ENCODE measurements at regions not wholly inside any gene's neighbourhood (a gene's known extent, or its start where the extent isn't known, plus 50 kb on each side); places are given as distances from the start of the nearest gene placed in this dataset.

- no peak for TF ChIP-seq CTCF (IDR thresholded peaks at IDR 0.05)
- TF ChIP-seq POLR2A (IDR thresholded peaks at IDR 0.05), result no peak
Observed at GRCh38 chr9:126169736-126170135, 156.9 kb upstream of the MVB12B start.

Data from right lobe of liver (tissue), 4 donors.